ENCODE measurements at regions not wholly inside any gene's neighbourhood (a gene's known extent, or its start where the extent isn't known, plus 50 kb on each side); places are given as distances from the start of the nearest gene placed in this dataset.

GRCh38 chr13:88643233-88643632, 972.1 kb downstream of the SLITRK5 start:
- H3K4me3 Mint-ChIP-seq = no peak overlapping the region
- intact Hi-C loops (cut with micrococcal nuclease) = no loop called here
- no peak overlapping the region for H3K27ac Mint-ChIP-seq
- WGBS (ENCODE audit: insufficient coverage) = 85% methylated on average over 1 of the region's 2 CpGs
- no peaks in the 10 kb centered on the region for H3K4me1 ChIP-seq (ENCODE audit: control insufficient read depth, insufficient read depth, low read length)
- H3K9me3 ChIP-seq (ENCODE audit: control insufficient read depth, insufficient read depth, low read length) = peaks cover 9% of the 10 kb centered on the region
- H3K27me3 Mint-ChIP-seq (ENCODE audit: low read depth in 2 of 2) = no peaks in the 10 kb centered on the region
- peaks cover 0 to 6% of the 10 kb centered on the region in 2 donors for H3K9me3 Mint-ChIP-seq
- H3K36me3 ChIP-seq (ENCODE audit: control insufficient read depth, insufficient read depth, low read length) = no peaks in the 10 kb centered on the region
- no peaks in the 10 kb centered on the region for H3K27me3 ChIP-seq (ENCODE audit: control insufficient read depth, insufficient read depth, low read length)
- no peak overlapping the region for H3K27ac ChIP-seq (ENCODE audit: low read length)
- DNase-seq = no peak
- H3K4me3 ChIP-seq (ENCODE audit: low read length) = no peak overlapping the region
- peaks cover 19% of the 10 kb centered on the region for H3K36me3 Mint-ChIP-seq
- TF ChIP-seq, protein P1, sequence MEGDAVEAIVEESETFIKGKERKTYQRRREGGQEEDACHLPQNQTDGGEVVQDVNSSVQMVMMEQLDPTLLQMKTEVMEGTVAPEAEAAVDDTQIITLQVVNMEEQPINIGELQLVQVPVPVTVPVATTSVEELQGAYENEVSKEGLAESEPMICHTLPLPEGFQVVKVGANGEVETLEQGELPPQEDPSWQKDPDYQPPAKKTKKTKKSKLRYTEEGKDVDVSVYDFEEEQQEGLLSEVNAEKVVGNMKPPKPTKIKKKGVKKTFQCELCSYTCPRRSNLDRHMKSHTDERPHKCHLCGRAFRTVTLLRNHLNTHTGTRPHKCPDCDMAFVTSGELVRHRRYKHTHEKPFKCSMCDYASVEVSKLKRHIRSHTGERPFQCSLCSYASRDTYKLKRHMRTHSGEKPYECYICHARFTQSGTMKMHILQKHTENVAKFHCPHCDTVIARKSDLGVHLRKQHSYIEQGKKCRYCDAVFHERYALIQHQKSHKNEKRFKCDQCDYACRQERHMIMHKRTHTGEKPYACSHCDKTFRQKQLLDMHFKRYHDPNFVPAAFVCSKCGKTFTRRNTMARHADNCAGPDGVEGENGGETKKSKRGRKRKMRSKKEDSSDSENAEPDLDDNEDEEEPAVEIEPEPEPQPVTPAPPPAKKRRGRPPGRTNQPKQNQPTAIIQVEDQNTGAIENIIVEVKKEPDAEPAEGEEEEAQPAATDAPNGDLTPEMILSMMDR (IDR thresholded peaks at IDR 0.05) = no peak
- H3K4me1 Mint-ChIP-seq = peaks cover 4% of the 10 kb centered on the region in 2 donors
- no peak for ATAC-seq

DNA sequence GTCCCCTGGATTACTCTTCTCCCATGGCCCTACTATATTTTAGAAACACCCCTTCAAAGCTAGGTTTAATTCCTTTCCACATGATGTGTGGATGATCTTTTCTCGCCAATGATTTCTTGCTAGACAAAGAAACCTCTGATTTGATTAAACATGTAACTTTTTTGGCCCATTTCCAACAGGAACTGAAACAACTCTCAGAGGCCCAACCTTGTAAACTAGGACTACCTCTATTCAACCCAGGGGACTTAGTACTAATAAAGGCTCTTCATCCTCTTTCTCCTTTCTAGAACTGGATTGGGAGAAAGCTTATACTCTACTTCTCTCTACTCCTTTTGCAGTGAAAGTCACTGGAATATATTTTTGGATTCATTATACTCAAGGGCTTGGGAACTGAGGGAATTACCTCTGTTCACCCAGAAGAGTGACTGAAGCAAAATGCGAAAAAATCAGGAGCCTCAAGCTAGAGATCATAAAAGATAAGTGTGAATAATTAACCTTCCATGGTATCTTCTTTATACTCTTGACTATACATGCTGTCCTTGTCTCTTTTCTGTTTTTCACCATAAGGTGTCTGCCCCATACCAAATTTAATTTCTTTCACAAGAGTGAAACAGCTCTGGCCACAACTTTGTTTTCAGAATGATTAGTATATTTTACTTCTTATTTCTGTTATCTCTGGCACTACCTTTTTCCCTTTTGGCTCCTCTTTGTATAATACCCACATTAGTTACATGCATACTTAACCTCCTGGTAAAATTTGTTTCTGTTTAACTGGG, 977.6 kb downstream of the SLITRK5 start:
- H3K36me3 Mint-ChIP-seq = peaks cover 2% of the 10 kb centered on the region
- H3K27ac ChIP-seq (ENCODE audit: low read length) = no peak overlapping the region
- H3K9me3 Mint-ChIP-seq = peaks cover 0 to 3% of the 10 kb centered on the region in 2 donors
- no peaks in the 10 kb centered on the region for H3K27me3 Mint-ChIP-seq (ENCODE audit: low read depth in 2 of 2)
- H3K9me3 ChIP-seq (ENCODE audit: control insufficient read depth, insufficient read depth, low read length) = peaks cover 1% of the 10 kb centered on the region
- peak overlapping the region; percentile 11 to 46 for H3K27ac Mint-ChIP-seq
- no peak overlapping the region for H3K4me3 Mint-ChIP-seq
- H3K36me3 ChIP-seq (ENCODE audit: control insufficient read depth, insufficient read depth, low read length) = no peaks in the 10 kb centered on the region
- DNase-seq = no peak
- H3K4me3 ChIP-seq (ENCODE audit: low read length) = no peak overlapping the region
- 100% methylated on average over 1 of the region's 2 CpGs for WGBS (ENCODE audit: insufficient coverage)
- peaks cover 15 to 16% of the 10 kb centered on the region in 2 donors for H3K4me1 Mint-ChIP-seq
- intact Hi-C loops (cut with micrococcal nuclease) = no loop called here
- no peak for ATAC-seq
- TF ChIP-seq, protein P1 (IDR thresholded peaks at IDR 0.05) = no peak
- no peaks in the 10 kb centered on the region for H3K4me1 ChIP-seq (ENCODE audit: control insufficient read depth, insufficient read depth, low read length)
- no peaks in the 10 kb centered on the region for H3K27me3 ChIP-seq (ENCODE audit: control insufficient read depth, insufficient read depth, low read length)

- intact Hi-C loops (cut with micrococcal nuclease) = no loop called here
- DNase-seq (no peak), ATAC-seq (no peak)
- no peaks in the 10 kb centered on the region for H3K27me3 Mint-ChIP-seq (ENCODE audit: low read depth in 2 of 2)
- Histone ChIP-seq H3K9me3 (ENCODE audit: control insufficient read depth, insufficient read depth, low read length) (no peaks in the 10 kb centered on the region), H3K4me1 (ENCODE audit: control insufficient read depth, insufficient read depth, low read length) (no peaks in the 10 kb centered on the region), H3K27me3 (ENCODE audit: control insufficient read depth, insufficient read depth, low read length) (no peaks in the 10 kb centered on the region), H3K27ac (ENCODE audit: low read length) (no peak overlapping the region), H3K36me3 (ENCODE audit: control insufficient read depth, insufficient read depth, low read length) (no peaks in the 10 kb centered on the region), H3K4me3 (ENCODE audit: low read length) (no peak overlapping the region)
- no peaks in the 10 kb centered on the region for H3K36me3 Mint-ChIP-seq
- peaks cover 15 to 16% of the 10 kb centered on the region in 2 donors for H3K4me1 Mint-ChIP-seq
- WGBS (ENCODE audit: insufficient coverage) = 83% methylated on average over 3 of the region's 4 CpGs
- H3K9me3 Mint-ChIP-seq = peaks cover 0 to 3% of the 10 kb centered on the region in 2 donors
- H3K4me3 Mint-ChIP-seq = no peak overlapping the region
- H3K27ac Mint-ChIP-seq = peak overlapping the region; percentile 11 to 46
- TF ChIP-seq, protein P1 (IDR thresholded peaks at IDR 0.05) = no peak
Observed at GRCh38 chr13:88649855-88650254, 978.7 kb downstream of the SLITRK5 start.

- Mint-ChIP-seq H3K36me3 (no peaks in the 10 kb centered on the region), H3K4me1 (peaks cover 15 to 16% of the 10 kb centered on the region in 2 donors), H3K4me3 (no peak overlapping the region), H3K27me3 (ENCODE audit: low read depth in 2 of 2) (no peaks in the 10 kb centered on the region), H3K27ac (no peak overlapping the region), H3K9me3 (peaks cover 0 to 3% of the 10 kb centered on the region in 2 donors)
- ATAC-seq = no peak
- DNase-seq = no peak
- no peak overlapping the region for H3K4me3 ChIP-seq (ENCODE audit: low read length)
- TF ChIP-seq, protein P1 (IDR thresholded peaks at IDR 0.05) = no peak
- no peak overlapping the region for H3K27ac ChIP-seq (ENCODE audit: low read length)
- H3K4me1 ChIP-seq (ENCODE audit: control insufficient read depth, insufficient read depth, low read length) = no peaks in the 10 kb centered on the region
- H3K27me3 ChIP-seq (ENCODE audit: control insufficient read depth, insufficient read depth, low read length) = no peaks in the 10 kb centered on the region
- intact Hi-C loops (cut with micrococcal nuclease) = no loop called here
- 96% methylated on average over 5 of the region's 5 CpGs for WGBS (ENCODE audit: insufficient coverage)
- no peaks in the 10 kb centered on the region for H3K9me3 ChIP-seq (ENCODE audit: control insufficient read depth, insufficient read depth, low read length)
- no peaks in the 10 kb centered on the region for H3K36me3 ChIP-seq (ENCODE audit: control insufficient read depth, insufficient read depth, low read length)
Observed at GRCh38 chr13:88651531-88651930, 980.4 kb downstream of the SLITRK5 start.
